Anterior cingulate cortex (tissue), 58 donors: ENCODE measurements at regions not wholly inside any gene's neighbourhood (a gene's known extent, or its start where the extent isn't known, plus 50 kb on each side); places are given as distances from the start of the nearest gene placed in this dataset.
"Not testable (repeated sequence)": the region's sequence is repeated elsewhere in the genome, so short reads cannot be mapped to it uniquely, and the experiment has no call there.

ENCODE experiments used
- DNase-seq, 58 donors: peaks; one replicate each; lab custom pipeline; 2025; lab: John Stamatoyannopoulos, UW

GRCh38 chr4:153887217-153887616 lies 98.3 kb upstream of the SFRP2 start:
- DNase-seq, result no peak

DNA sequence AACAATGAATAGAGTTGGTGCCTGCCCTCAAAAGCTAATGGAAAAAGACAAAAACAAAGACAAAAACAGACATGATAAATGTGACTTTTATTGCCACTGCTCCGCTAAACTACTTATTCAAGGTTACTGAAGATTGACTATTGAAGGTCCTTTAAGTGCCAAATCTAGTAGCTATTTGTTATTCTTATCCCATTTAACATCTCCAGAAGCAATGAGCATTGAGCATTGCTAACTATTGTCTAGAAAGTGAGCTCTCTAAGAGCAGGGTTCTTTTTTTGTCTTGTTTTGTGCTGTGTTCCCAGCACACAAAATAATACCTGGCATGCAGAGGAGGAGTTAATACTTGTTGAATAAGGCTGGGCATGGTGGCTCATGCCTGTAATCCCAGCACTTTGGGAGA lies 95.4 kb upstream of the SFRP2 start:
- no peak for DNase-seq

DNA sequence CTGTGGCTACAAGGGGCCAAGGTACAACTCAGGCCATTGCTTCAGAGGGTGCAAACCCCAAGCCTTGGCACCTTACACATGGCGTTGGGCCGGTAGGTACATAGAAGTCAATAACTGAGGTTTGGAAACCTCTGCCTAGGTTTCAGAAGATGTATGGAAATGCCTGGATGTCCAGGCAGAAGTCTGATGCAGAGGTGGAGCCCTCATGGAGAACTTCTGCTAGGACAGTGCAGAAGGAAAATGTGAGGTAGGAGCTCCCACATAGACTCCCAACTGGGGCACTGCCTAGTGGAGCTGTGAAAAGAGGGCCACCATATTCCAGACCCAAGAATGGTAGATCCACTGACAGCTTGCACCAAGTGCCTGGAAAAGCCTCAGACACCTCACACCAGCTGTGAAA lies 92.1 kb upstream of the SFRP2 start:
- no peak for DNase-seq

GRCh38 chr4:153877898-153878297 lies 89.0 kb upstream of the SFRP2 start:
- no peak for DNase-seq

DNA sequence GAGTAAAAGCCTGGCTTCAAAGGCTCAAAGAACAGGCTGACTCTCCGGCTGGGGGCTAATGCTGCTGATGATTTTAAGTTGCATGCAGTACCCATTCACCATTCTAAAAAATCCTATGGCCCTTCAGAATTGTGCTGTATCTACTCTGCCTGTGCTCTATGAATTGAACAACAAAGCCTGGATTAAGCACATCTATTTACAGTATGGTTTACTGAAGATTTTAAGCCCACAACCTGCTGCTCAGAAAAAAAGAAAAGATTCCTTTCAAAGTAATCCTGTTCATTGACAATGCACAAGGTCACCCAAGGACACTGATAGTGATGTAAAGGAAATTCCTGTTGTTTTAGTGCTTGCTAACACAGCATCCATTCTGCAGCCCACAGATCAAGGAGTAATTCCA lies 84.9 kb upstream of the SFRP2 start:
- no peak for DNase-seq

DNA sequence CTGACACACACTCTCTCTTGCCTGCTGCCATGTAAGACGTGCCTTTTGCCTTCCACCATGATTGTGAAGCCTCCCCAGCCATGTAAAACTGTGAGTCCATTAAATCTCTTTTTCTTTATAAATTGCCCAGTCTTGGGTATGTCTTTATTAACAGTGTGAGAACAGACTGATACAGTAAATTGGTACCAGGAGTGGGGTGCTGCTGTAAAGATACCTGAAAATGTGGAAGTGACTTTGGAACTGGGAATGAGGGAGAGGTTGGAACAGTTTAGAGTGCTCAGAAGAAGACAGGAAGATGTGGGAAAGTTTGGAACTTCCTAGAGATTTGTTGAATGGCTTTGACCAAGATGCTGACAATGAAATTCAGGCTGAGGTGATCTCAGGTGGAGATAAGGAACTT lies 77.9 kb upstream of the SFRP2 start:
- not testable (repeated sequence) for DNase-seq

DNA sequence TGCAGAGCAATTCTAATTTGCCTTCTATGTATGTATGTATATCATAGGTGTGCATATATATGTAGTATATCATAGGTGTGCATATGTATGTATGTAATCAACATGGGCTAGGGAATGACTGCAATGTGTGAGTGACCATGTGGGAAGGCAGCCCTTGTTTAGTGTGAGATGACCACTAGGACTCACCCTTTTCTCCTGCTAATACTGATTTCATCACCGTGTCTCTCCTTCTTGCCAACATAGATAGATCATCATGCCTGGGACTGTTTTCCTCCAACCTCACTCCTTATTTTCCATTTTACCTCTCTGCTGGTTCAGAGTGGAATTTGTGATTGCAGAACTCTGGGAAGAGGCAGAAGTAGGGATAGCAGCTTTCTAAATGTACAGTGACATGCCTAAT lies 63.6 kb upstream of the SFRP2 start:
- no peak for DNase-seq

DNA sequence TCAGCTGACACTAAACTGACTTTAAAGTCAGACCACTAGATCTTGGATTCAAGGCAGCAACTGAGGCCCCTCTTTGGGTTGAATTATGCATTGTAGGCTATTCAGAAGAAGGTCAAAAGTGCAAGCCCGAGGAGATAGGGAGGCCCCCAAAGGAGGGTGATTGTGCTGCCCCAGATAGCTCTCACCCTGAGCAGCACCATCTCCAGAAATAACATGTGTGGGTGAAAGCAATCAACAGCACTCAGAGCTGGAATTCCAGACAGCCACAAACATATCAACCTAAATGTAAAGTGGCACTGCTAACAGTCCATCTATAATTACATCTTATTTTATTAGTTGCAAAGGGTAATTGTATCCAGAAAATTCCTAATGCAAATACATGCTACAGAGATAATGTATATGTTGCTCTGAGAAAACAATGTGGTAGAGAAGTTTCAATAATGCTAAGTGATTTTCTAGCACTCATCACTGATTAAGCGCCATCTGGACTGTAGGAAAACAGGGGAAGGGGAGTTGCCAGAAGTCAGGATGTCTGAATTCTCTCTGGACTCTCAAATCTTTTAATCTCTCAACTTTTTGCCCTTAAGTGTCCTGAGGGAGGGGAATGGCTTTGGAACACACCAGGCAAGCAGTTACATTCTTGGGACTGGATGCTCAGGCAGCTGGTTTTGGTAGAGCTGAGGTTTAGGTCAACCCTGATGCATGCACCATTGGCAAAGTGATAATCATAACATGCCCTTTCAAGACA lies 61.8 kb upstream of the SFRP2 start:
- DNase-seq, result no peak

GRCh38 chr4:153844144-153844543 lies 55.3 kb upstream of the SFRP2 start:
- no peak for DNase-seq
